IPS DF 6.9 (cell line): ENCODE measurements at regions not wholly inside any gene's neighbourhood (a gene's known extent, or its start where the extent isn't known, plus 50 kb on each side); places are given as distances from the start of the nearest gene placed in this dataset.
A peak's percentile ranks its signal among the peaks of the same experiment; 100 is the strongest.

ENCODE experiments used
- DNase-seq: peaks from one replicate; pipeline ENCODE4 v3.0.0-alpha.2; 2013; ENCODE audit warnings: low read depth, low spot score
- H3K27ac ChIP-seq: one replicate; pipeline ENCODE4 v1.5.1; 2013; ENCODE audit warnings: low read length, control low read depth
- H3K27me3 ChIP-seq: 2 replicates; pipeline ENCODE4 v1.6.1; 2013; ENCODE audit warnings: mild to moderate bottlenecking, low read length; ENCODE audit not compliant: control insufficient read depth, insufficient read depth
- H3K36me3 ChIP-seq: 2 replicates; pipeline ENCODE4 v1.6.1; 2013; ENCODE audit warnings: low read length; ENCODE audit not compliant: control insufficient read depth, insufficient read depth
- H3K4me1 ChIP-seq: 2 replicates; pipeline ENCODE4 v1.6.1; 2013; ENCODE audit warnings: low read length; ENCODE audit not compliant: control insufficient read depth, insufficient read depth
- H3K4me3 ChIP-seq: 2 replicates; pipeline ENCODE4 v1.5.1; 2013; ENCODE audit warnings: mild to moderate bottlenecking, low read length
- H3K9me3 ChIP-seq: 2 replicates; pipeline ENCODE4 v1.6.1; 2013; ENCODE audit warnings: low read length, inconsistent platforms; ENCODE audit not compliant: control insufficient read depth, insufficient read depth
- WGBS: extraction: QIAGEN DNeasy Blood & Tissue Kit; methylation state at CpG from one replicate; pipeline ENCODE4 v1.1.7; 2013; ENCODE audit warnings: mixed read lengths, missing lambda C conversion rate; ENCODE audit not compliant: insufficient read length, insufficient coverage; 5-methylcytosine and 5-hydroxymethylcytosine counted together

DNA sequence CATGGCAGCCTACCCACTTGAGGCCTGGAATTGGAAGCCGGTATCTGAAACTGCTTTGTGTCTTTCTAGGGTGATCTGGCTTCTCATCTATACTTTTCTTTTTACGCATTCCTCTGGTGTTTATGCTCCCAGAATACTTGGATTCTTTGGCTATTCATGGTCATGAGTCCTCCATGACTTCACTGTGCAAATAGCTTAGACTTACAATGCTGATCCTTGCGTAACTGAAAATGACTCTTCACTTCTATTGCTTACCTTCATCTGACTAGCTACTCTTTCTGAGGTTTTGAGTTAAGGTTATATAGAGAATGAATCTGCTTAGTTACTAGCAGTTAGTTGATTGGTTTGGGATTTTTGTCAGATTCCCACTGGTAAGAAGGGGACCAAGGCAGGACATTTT is 121.7 kb upstream of the NOVA1 start:
- no peaks in the 10 kb centered on the region for H3K36me3 ChIP-seq
- H3K4me3 ChIP-seq = no peak overlapping the region
- no peak overlapping the region for H3K27ac ChIP-seq
- H3K9me3 ChIP-seq = no peaks in the 10 kb centered on the region
- no peaks in the 10 kb centered on the region for H3K27me3 ChIP-seq
- WGBS = no CpG with 5 or more reads among the region's 3 CpGs
- DNase-seq = no peak
- no peaks in the 10 kb centered on the region for H3K4me1 ChIP-seq

GRCh38 chr14:26722258-26722657 is 124.4 kb upstream of the NOVA1 start:
- Histone ChIP-seq H3K36me3 (no peaks in the 10 kb centered on the region), H3K27me3 (no peaks in the 10 kb centered on the region), H3K9me3 (no peaks in the 10 kb centered on the region), H3K27ac (no peak overlapping the region), H3K4me3 (no peak overlapping the region), H3K4me1 (no peaks in the 10 kb centered on the region)
- no peak for DNase-seq

DNA sequence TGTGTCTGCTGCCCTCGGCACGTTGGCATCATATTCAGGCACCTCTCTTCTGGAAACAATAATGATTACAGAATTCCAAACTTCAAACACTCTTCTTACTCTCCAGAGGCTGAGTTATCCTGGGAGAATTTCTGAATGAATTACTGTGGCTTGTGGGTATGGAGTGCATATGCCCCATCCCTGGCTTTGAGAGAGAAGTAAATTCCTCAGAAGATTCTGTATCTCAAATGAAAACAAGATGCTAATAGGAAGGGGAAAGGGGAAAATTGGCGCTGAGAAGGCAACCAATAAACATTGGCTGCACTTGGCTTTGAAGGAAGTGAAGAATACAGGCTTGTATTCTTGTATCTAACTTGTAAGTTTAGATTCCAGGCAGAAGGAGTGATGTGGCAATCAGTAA is 132.0 kb upstream of the NOVA1 start:
- no CpG with 5 or more reads among the region's 3 CpGs for WGBS
- H3K9me3 ChIP-seq = no peaks in the 10 kb centered on the region
- DNase-seq = no peak
- no peaks in the 10 kb centered on the region for H3K36me3 ChIP-seq
- H3K4me3 ChIP-seq = no peak overlapping the region
- no peak overlapping the region for H3K27ac ChIP-seq
- no peaks in the 10 kb centered on the region for H3K4me1 ChIP-seq
- no peaks in the 10 kb centered on the region for H3K27me3 ChIP-seq

GRCh38 chr14:26730929-26731618 is 133.2 kb upstream of the NOVA1 start:
- peak; percentile 22 for DNase-seq
- no peaks in the 10 kb centered on the region for H3K4me1 ChIP-seq
- H3K4me3 ChIP-seq = no peak overlapping the region
- H3K27ac ChIP-seq = no peak overlapping the region
- no CpG with 5 or more reads among the region's 4 CpGs for WGBS
- no peaks in the 10 kb centered on the region for H3K36me3 ChIP-seq
- no peaks in the 10 kb centered on the region for H3K27me3 ChIP-seq
- H3K9me3 ChIP-seq = no peaks in the 10 kb centered on the region

GRCh38 chr14:26735811-26736210 is 138.0 kb upstream of the NOVA1 start:
- DNase-seq = no peak
- Histone ChIP-seq H3K27ac (no peak overlapping the region), H3K36me3 (no peaks in the 10 kb centered on the region), H3K4me3 (no peak overlapping the region), H3K4me1 (no peaks in the 10 kb centered on the region), H3K27me3 (no peaks in the 10 kb centered on the region), H3K9me3 (no peaks in the 10 kb centered on the region)
- no CpG with 5 or more reads among the region's 2 CpGs for WGBS

DNA sequence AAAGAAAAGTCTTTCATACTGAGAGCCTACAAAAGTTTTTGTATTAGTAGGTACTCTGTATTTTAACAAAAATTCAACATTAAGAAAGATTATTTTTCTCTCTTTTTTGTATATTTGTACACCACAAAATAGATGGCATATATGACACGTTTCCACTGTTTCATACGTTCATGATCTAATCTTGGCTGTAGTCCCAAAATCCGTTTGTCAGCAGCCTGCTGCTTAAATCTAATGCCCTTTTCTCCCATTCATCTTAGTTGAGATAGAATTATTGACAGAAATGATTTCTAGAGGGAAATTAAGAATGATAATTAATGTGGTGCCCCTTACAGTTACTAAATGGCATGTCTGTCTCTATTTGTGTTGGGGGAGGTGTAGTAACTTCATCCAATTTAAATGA is 140.7 kb upstream of the NOVA1 start:
- WGBS = no CpG with 5 or more reads among the region's 3 CpGs
- Histone ChIP-seq H3K27me3 (no peaks in the 10 kb centered on the region), H3K36me3 (no peaks in the 10 kb centered on the region), H3K27ac (no peak overlapping the region), H3K4me1 (no peaks in the 10 kb centered on the region), H3K9me3 (no peaks in the 10 kb centered on the region), H3K4me3 (no peak overlapping the region)
- DNase-seq = no peak

- no peak overlapping the region for H3K27ac ChIP-seq
- no peak overlapping the region for H3K4me3 ChIP-seq
- no peaks in the 10 kb centered on the region for H3K27me3 ChIP-seq
- no peak for DNase-seq
- H3K36me3 ChIP-seq = no peaks in the 10 kb centered on the region
- H3K4me1 ChIP-seq = no peaks in the 10 kb centered on the region
- H3K9me3 ChIP-seq = no peaks in the 10 kb centered on the region
Measured at GRCh38 chr14:26741711-26742212, 143.9 kb upstream of the NOVA1 start.

DNA sequence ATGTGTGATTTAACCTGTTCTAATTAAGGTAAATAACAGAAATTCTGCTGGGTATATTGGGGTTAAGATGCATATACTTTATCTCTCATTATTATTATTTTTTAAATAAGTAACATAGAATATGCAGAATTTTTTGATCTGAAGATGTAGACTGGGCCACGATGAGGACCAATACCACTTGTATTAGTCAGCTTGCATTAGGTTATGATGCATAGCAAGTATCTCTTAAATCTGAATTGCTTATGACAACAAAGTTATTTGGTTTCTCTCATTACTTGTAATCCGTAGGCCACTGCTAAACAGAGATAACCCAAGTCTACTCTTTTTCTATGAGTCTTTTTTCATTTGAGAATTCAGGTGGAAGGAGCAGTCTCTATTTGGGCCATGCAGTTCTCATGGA is 145.5 kb upstream of the NOVA1 start:
- Histone ChIP-seq H3K27ac (no peak overlapping the region), H3K36me3 (no peaks in the 10 kb centered on the region), H3K9me3 (no peaks in the 10 kb centered on the region), H3K27me3 (no peaks in the 10 kb centered on the region), H3K4me3 (no peak overlapping the region), H3K4me1 (no peaks in the 10 kb centered on the region)
- no CpG with 5 or more reads among the region's 2 CpGs for WGBS
- no peak for DNase-seq

- Histone ChIP-seq H3K27ac (no peak overlapping the region), H3K4me1 (no peaks in the 10 kb centered on the region), H3K4me3 (no peak overlapping the region), H3K9me3 (no peaks in the 10 kb centered on the region), H3K27me3 (no peaks in the 10 kb centered on the region), H3K36me3 (no peaks in the 10 kb centered on the region)
- no peak for DNase-seq
- no CpG with 5 or more reads among the region's 1 CpG for WGBS
Measured at GRCh38 chr14:26744903-26745302, 147.1 kb upstream of the NOVA1 start.

- no peaks in the 10 kb centered on the region for H3K36me3 ChIP-seq
- H3K27me3 ChIP-seq = no peaks in the 10 kb centered on the region
- no peaks in the 10 kb centered on the region for H3K9me3 ChIP-seq
- no peak for DNase-seq
- H3K4me1 ChIP-seq = no peaks in the 10 kb centered on the region
- no peak overlapping the region for H3K27ac ChIP-seq
- no CpG with 5 or more reads among the region's 9 CpGs for WGBS
- H3K4me3 ChIP-seq = no peak overlapping the region
Measured at GRCh38 chr14:26761532-26761931, 163.7 kb upstream of the NOVA1 start.

GRCh38 chr14:26765301-26765700 is 167.5 kb upstream of the NOVA1 start:
- Histone ChIP-seq H3K27ac (no peak overlapping the region), H3K36me3 (no peaks in the 10 kb centered on the region), H3K4me3 (no peak overlapping the region), H3K4me1 (no peaks in the 10 kb centered on the region), H3K27me3 (no peaks in the 10 kb centered on the region), H3K9me3 (no peaks in the 10 kb centered on the region)
- DNase-seq = no peak
